Fibroblast of pulmonary artery (primary cell): ENCODE measurements at regions not wholly inside any gene's neighbourhood (a gene's known extent, or its start where the extent isn't known, plus 50 kb on each side); places are given as distances from the start of the nearest gene placed in this dataset.

Source experiments
- DNase-seq: peaks from one replicate; pipeline ENCODE4 v3.0.0-alpha.2; 2010; ENCODE audit warnings: low read depth
- H3K4me3 ChIP-seq: replicated peaks from 2 replicates; pipeline ENCODE4 v1.5.1; 2011; ENCODE audit warnings: low read depth, mild to moderate bottlenecking, control low read depth, low read length, moderate library complexity
- CTCF ChIP-seq: IDR thresholded peaks from 2 replicates; pipeline ENCODE4 v1.5.1; 2011; ENCODE audit warnings: mild to moderate bottlenecking, control low read depth, low read length, inconsistent platforms; ENCODE audit errors: missing control alignments

- no peak overlapping the region for H3K4me3 ChIP-seq
- DNase-seq: no peak
- TF ChIP-seq CTCF: no peak
Observed at GRCh38 chr22:49461674-49462073, 366.0 kb downstream of the BRD1 start.

GRCh38 chr22:49460592-49461281 lies 366.9 kb downstream of the BRD1 start:
- no peak for TF ChIP-seq CTCF
- H3K4me3 ChIP-seq: no peak overlapping the region
- no peak for DNase-seq

- no peak for TF ChIP-seq CTCF
- DNase-seq: no peak
Observed at GRCh38 chr22:49460091-49460490, 367.6 kb downstream of the BRD1 start.

GRCh38 chr22:49458708-49459099 lies 369.0 kb downstream of the BRD1 start:
- TF ChIP-seq CTCF: no peak
- no peak overlapping the region for H3K4me3 ChIP-seq
- DNase-seq: no peak

More at GRCh38 chr22:49460091-49460490, 367.6 kb downstream of the BRD1 start:
- H3K4me3 ChIP-seq: no peak overlapping the region

GRCh38 chr22:49457946-49458707 lies 369.5 kb downstream of the BRD1 start:
- DNase-seq: no peak
- TF ChIP-seq CTCF: no peak
- H3K4me3 ChIP-seq: no peak overlapping the region

- no peak overlapping the region for H3K4me3 ChIP-seq
- TF ChIP-seq CTCF: no peak
- DNase-seq: no peak
Observed at GRCh38 chr22:49457146-49457545, 370.5 kb downstream of the BRD1 start.
